ENCODE measurements at regions not wholly inside any gene's neighbourhood (a gene's known extent, or its start where the extent isn't known, plus 50 kb on each side); places are given as distances from the start of the nearest gene placed in this dataset.

DNA sequence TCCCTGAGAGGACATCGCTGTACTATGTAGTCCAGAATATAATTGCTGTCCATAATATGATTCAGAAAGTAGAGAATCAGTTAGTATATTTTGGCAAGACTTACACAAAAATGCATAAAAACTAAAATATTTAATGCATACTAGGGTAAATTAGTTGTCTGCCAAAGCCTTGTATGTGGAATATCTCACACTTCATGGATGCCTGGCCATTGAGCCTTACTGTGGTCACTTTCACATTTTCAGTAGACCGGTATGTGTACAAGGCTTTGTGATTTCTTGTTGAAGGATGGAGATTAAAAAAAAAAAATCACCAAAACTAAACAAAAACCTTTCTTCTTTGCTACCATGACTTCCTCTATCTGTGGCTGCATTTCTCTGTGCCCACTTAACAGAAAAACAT, 197.3 kb upstream of the DDHD1 start:
- ATAC-seq (ENCODE audit: insufficient number of reproducible peaks, low FRiP score, low read depth) (no peak), DNase-seq (ENCODE audit: low spot score) (no peak)
- TF ChIP-seq, protein P1, sequence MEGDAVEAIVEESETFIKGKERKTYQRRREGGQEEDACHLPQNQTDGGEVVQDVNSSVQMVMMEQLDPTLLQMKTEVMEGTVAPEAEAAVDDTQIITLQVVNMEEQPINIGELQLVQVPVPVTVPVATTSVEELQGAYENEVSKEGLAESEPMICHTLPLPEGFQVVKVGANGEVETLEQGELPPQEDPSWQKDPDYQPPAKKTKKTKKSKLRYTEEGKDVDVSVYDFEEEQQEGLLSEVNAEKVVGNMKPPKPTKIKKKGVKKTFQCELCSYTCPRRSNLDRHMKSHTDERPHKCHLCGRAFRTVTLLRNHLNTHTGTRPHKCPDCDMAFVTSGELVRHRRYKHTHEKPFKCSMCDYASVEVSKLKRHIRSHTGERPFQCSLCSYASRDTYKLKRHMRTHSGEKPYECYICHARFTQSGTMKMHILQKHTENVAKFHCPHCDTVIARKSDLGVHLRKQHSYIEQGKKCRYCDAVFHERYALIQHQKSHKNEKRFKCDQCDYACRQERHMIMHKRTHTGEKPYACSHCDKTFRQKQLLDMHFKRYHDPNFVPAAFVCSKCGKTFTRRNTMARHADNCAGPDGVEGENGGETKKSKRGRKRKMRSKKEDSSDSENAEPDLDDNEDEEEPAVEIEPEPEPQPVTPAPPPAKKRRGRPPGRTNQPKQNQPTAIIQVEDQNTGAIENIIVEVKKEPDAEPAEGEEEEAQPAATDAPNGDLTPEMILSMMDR (IDR thresholded peaks at IDR 0.05): no peak
- no peaks in the 10 kb centered on the region for H3K36me3 ChIP-seq
- H3K27me3 ChIP-seq (replicated peaks; ENCODE audit: insufficient read depth): no peaks in the 10 kb centered on the region
- no peak overlapping the region for H3K4me3 ChIP-seq
- H3K4me1 ChIP-seq (ENCODE audit: control insufficient read depth in 1 of 2, low read depth in 2 of 2): no peaks in the 10 kb centered on the region
- H3K9me3 ChIP-seq: no peaks in the 10 kb centered on the region
- no peak overlapping the region for H3K27ac ChIP-seq

DNA sequence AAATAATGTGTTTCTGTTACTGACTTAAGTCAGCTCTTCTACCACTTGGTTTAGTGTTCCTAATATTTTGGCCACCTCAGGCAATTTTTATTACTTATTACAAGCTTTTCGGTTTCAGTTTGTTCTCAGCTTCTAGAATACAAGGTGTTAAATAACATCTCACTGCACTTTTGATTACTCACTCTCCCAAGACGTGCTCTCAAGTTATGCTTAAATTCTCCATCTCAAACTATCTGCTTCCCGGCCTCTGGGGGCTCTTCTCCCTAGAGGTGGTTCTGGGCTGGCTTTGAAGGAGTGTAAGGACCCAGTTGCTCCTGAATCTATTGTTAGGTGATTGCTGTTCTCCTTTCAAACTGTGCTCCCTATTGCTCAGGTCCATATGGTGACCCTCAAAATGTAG, 193.9 kb upstream of the DDHD1 start:
- no peak overlapping the region for H3K4me3 ChIP-seq
- no peaks in the 10 kb centered on the region for H3K4me1 ChIP-seq (ENCODE audit: control insufficient read depth in 1 of 2, low read depth in 2 of 2)
- TF ChIP-seq, protein P1 (IDR thresholded peaks at IDR 0.05): no peak
- H3K36me3 ChIP-seq: no peaks in the 10 kb centered on the region
- no peak overlapping the region for H3K27ac ChIP-seq
- H3K9me3 ChIP-seq: no peaks in the 10 kb centered on the region
- ATAC-seq (ENCODE audit: insufficient number of reproducible peaks, low FRiP score, low read depth) (no peak), DNase-seq (ENCODE audit: low spot score) (no peak)
- no peaks in the 10 kb centered on the region for H3K27me3 ChIP-seq (replicated peaks; ENCODE audit: insufficient read depth)

DNA sequence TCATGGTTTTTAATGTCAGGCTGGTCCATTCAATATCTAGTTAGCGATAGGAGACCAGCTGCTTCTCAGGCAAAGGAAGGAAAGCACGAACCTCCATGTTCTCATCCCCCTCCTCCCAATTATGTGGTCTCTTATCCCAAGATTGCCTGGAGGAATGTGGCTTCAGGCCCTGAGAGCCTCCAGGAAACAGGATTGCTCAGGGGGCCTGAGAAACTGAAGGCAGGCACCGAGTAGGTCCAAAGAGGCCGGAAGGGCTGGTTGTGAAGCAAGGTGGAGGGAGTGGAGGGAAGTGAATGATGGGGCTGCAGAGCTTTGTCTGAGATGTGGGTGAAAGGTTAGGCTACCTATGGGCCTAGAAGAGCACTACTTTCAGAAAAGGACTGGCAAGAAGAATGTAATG, 188.2 kb upstream of the DDHD1 start:
- Histone ChIP-seq H3K27ac (no peak overlapping the region), H3K4me3 (no peak overlapping the region), H3K27me3 (replicated peaks; ENCODE audit: insufficient read depth) (no peaks in the 10 kb centered on the region), H3K36me3 (no peaks in the 10 kb centered on the region), H3K4me1 (ENCODE audit: control insufficient read depth in 1 of 2, low read depth in 2 of 2) (no peaks in the 10 kb centered on the region), H3K9me3 (no peaks in the 10 kb centered on the region)
- DNase-seq (ENCODE audit: low spot score): no peak
- no peak for ATAC-seq (ENCODE audit: insufficient number of reproducible peaks, low FRiP score, low read depth)
- TF ChIP-seq, protein P1 (IDR thresholded peaks at IDR 0.05): no peak

DNA sequence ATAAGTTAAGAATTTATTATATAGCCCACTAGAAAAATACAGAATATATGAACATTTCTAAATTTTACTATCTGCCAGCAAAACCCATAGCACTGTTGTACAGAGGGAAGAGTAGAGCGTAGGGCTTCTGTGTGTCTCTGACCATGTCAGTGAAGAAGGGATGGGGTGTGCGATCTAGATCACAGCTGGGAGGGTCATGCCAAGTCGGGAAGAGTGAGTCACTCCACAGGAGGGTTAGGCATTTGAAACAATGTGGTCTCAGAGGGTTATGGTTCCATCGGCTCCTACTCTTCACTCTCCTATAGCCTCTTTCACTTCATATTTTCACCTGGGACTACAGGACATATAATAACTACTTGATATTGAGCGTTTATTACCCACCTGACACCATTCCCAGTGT, 185.1 kb upstream of the DDHD1 start:
- TF ChIP-seq, protein P1 (IDR thresholded peaks at IDR 0.05): no peak
- no peaks in the 10 kb centered on the region for H3K36me3 ChIP-seq
- H3K4me1 ChIP-seq (ENCODE audit: control insufficient read depth in 1 of 2, low read depth in 2 of 2): no peaks in the 10 kb centered on the region
- H3K4me3 ChIP-seq: no peak overlapping the region
- DNase-seq (ENCODE audit: low spot score) (no peak), ATAC-seq (ENCODE audit: insufficient number of reproducible peaks, low FRiP score, low read depth) (no peak)
- H3K27me3 ChIP-seq (replicated peaks; ENCODE audit: insufficient read depth): no peaks in the 10 kb centered on the region
- H3K9me3 ChIP-seq: no peaks in the 10 kb centered on the region
- H3K27ac ChIP-seq: no peak overlapping the region

DNA sequence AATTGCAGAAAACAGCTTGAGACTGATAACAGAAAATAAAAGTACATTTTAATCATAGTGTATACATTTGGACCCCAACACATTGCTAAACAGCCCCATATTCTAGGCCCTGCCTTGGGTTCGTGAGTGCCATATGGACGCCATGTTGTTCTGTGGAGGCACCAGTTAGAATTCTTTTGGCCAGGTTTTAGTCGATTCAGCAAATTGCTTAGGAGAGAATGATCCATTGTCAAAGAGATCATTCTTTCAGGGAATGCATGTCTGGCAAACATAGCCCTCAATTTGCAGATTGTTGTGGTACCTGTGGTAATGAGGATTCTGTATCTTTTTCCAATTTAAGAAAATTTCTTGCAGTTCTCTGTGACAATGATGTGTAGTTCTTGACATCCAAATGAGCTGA, 183.6 kb upstream of the DDHD1 start:
- H3K27me3 ChIP-seq (replicated peaks; ENCODE audit: insufficient read depth): no peaks in the 10 kb centered on the region
- ATAC-seq (ENCODE audit: insufficient number of reproducible peaks, low FRiP score, low read depth) (no peak), DNase-seq (ENCODE audit: low spot score) (no peak)
- H3K36me3 ChIP-seq: no peaks in the 10 kb centered on the region
- TF ChIP-seq, protein P1 (IDR thresholded peaks at IDR 0.05): no peak
- no peak overlapping the region for H3K4me3 ChIP-seq
- H3K27ac ChIP-seq: no peak overlapping the region
- H3K4me1 ChIP-seq (ENCODE audit: control insufficient read depth in 1 of 2, low read depth in 2 of 2): no peaks in the 10 kb centered on the region
- H3K9me3 ChIP-seq: no peaks in the 10 kb centered on the region
